H1 (cell line): ENCODE measurements at regions not wholly inside any gene's neighbourhood (a gene's known extent, or its start where the extent isn't known, plus 50 kb on each side); places are given as distances from the start of the nearest gene placed in this dataset.

ENCODE experiments used
- BRCA1 ChIP-seq: IDR thresholded peaks from 2 replicates; pipeline ENCODE4 v1.6.1; 2012; ENCODE audit warnings: low read depth, low read length, improper control_type of control experiment
- CTBP2 ChIP-seq: IDR thresholded peaks from 2 replicates; pipeline ENCODE4 v1.7.0; 2011; ENCODE audit warnings: borderline replicate concordance, mild to moderate bottlenecking, moderate library complexity, mixed read lengths, low read length; ENCODE audit not compliant: insufficient read depth, insufficient read length
- EZH2 ChIP-seq: fragments of 200-600 bp; sonication (generic); IDR thresholded peaks from 2 replicates; pipeline ENCODE4 v1.7.1; 2012; ENCODE audit warnings: low read depth, mild to moderate bottlenecking, moderate library complexity, low read length, inconsistent platforms; ENCODE audit not compliant: severe bottlenecking
- HDAC2 ChIP-seq, 2 experiments: fragments of 300-600 bp in 1 of 2; sonication (generic) in 1 of 2; IDR thresholded peaks; 2 replicates each; pipeline ENCODE4 v1.6.1; 2011 to 2012; ENCODE audit warnings: low read depth in 2 of 2, low read length in 2 of 2, mild to moderate bottlenecking in 2 of 2, moderate library complexity in 2 of 2, borderline replicate concordance in 1 of 2, inconsistent platforms in 1 of 2
- MAFK ChIP-seq: IDR thresholded peaks from 2 replicates; pipeline ENCODE4 v1.6.1; 2012; ENCODE audit warnings: low read depth, mild to moderate bottlenecking, improper control_type of control experiment, low read length
- POLR2A ChIP-seq, 2 experiments: IDR thresholded peaks; 1 replicate in 1 of 2; 2 replicates in 1 of 2; pipeline ENCODE4 v1.6.1; 2011; ENCODE audit warnings: low read depth in 2 of 2, low read length in 2 of 2, mild to moderate bottlenecking in 2 of 2; ENCODE audit errors: control extremely low read depth in 1 of 2
- RBBP5 ChIP-seq: IDR thresholded peaks from 2 replicates; pipeline ENCODE4 v1.7.1; 2012; ENCODE audit warnings: low read depth, mild to moderate bottlenecking, inconsistent platforms, low read length, moderate library complexity, borderline replicate concordance
- SIN3A ChIP-seq, 2 experiments: IDR thresholded peaks in 1 of 2; conservative IDR thresholded peaks in 1 of 2; 2 replicates each; pipeline ENCODE4 v1.6.1; 2011 to 2012; ENCODE audit warnings: low read length in 2 of 2, improper control_type of control experiment in 1 of 2, low read depth in 1 of 2, mild to moderate bottlenecking in 1 of 2
- SIX5 ChIP-seq: IDR thresholded peaks from 2 replicates; pipeline ENCODE4 v1.6.1; 2011; ENCODE audit warnings: mild to moderate bottlenecking, low read depth, low read length
- TCF12 ChIP-seq: IDR thresholded peaks from 2 replicates; pipeline ENCODE4 v1.6.1; 2011; ENCODE audit warnings: low read depth, mild to moderate bottlenecking, low read length
- TEAD4 ChIP-seq: IDR thresholded peaks from 2 replicates; pipeline ENCODE4 v1.6.1; 2012; ENCODE audit warnings: low read depth, low read length, inconsistent platforms, mixed read lengths
- YY1 ChIP-seq: IDR thresholded peaks from 2 replicates; pipeline ENCODE4 v1.6.1; 2011; ENCODE audit warnings: low read depth, mild to moderate bottlenecking, low read length
- TF ChIP-seq, protein P1 (sequence below): IDR thresholded peaks from 2 replicates; pipeline ENCODE4 v1.6.1; 2012; ENCODE audit warnings: inconsistent platforms

GRCh38 chr2:43020990-43021669, 205.3 kb downstream of the ZFP36L2 start:
- TF ChIP-seq TEAD4 (no peak), YY1 (no peak), SIX5 (no peak), CTBP2 (no peak), POLR2A (IDR thresholded peaks at IDR 0.05; ENCODE audit: control extremely low read depth in 1 of 2, low read depth in 2 of 2, low read length in 2 of 2) (no peak), HDAC2 (IDR thresholded peaks at IDR 0.05; ENCODE audit: borderline replicate concordance in 1 of 2, low read depth in 2 of 2, low read length in 2 of 2) (no peak), BRCA1 (no peak), SIN3A (conservative IDR thresholded peaks at IDR 0.05 in 1 of 2, IDR thresholded peaks at IDR 0.05 in 1 of 2; ENCODE audit: low read depth in 1 of 2, low read length in 2 of 2) (no peak), TCF12 (no peak), MAFK (no peak), EZH2 (no peak), RBBP5 (no peak)
- TF ChIP-seq, protein P1, sequence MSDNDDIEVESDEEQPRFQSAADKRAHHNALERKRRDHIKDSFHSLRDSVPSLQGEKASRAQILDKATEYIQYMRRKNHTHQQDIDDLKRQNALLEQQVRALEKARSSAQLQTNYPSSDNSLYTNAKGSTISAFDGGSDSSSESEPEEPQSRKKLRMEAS, result no peak
